IMR-90 (cell line): ENCODE measurements at regions not wholly inside any gene's neighbourhood (a gene's known extent, or its start where the extent isn't known, plus 50 kb on each side); places are given as distances from the start of the nearest gene placed in this dataset.

Experiments used
- ATAC-seq: fragments of 200-7000 bp; cut with Tn5 transposase; 2 replicates; pipeline ENCODE4 v1.9.1; 2020; ENCODE audit warnings: low read depth, mild to moderate bottlenecking, moderate library complexity
- BruUV-seq: library from RNA; stranded (reverse); fragments of 400-500 nt; replicated peaks from 2 replicates; lab custom pipeline; 2021; lab: Mats Ljungman, UMichigan
- CTCF ChIA-PET: fragments of 300-600 bp; formaldehyde crosslinking; extraction: SDS; loops from one replicate; lab custom pipeline; 2021; ENCODE audit warnings: antibody characterized with exemption; lab: Yijun Ruan, JAX
- POLR2A ChIA-PET: fragments of 300-600 bp; sonication (Branson Sonifier 250); formaldehyde crosslinking; loops from one replicate; lab custom pipeline; 2022; ENCODE audit warnings: antibody characterized with exemption; ENCODE audit not compliant: unreplicated experiment; lab: Charles Lee
- DNase-seq: peaks from one replicate; pipeline ENCODE4 v3.0.0; 2013
- H2AFZ ChIP-seq: replicated peaks from 2 replicates; pipeline ENCODE3; 2013; ENCODE audit warnings: low read length, mild to moderate bottlenecking; ENCODE audit not compliant: poor library complexity
- H2AK5ac ChIP-seq: 2 replicates; pipeline ENCODE4 v1.6.1; 2013; ENCODE audit warnings: low read depth, low read length, inconsistent platforms
- H2AK9ac ChIP-seq: replicated peaks from 2 replicates; pipeline ENCODE3; 2013; ENCODE audit warnings: mild to moderate bottlenecking, low read depth, low read length, moderate library complexity; ENCODE audit not compliant: poor library complexity
- H2BK120ac ChIP-seq: 2 replicates; pipeline ENCODE4 v1.6.1; 2013; ENCODE audit warnings: low read depth, low read length, inconsistent platforms
- H2BK15ac ChIP-seq: 3 replicates; pipeline ENCODE4 v1.6.1; 2013; ENCODE audit warnings: low read depth, low read length, inconsistent platforms
- H2BK20ac ChIP-seq: 2 replicates; pipeline ENCODE4 v1.6.1; 2013; ENCODE audit warnings: low read depth, mild to moderate bottlenecking, inconsistent platforms, low read length, moderate library complexity
- H2BK5ac ChIP-seq: 2 replicates; pipeline ENCODE4 v1.6.1; 2013; ENCODE audit warnings: mild to moderate bottlenecking, low read depth, low read length, inconsistent platforms; ENCODE audit not compliant: poor library complexity, severe bottlenecking
- H3K14ac ChIP-seq: replicated peaks from 2 replicates; pipeline ENCODE4 v1.6.1; 2013; ENCODE audit warnings: low read depth, low read length, inconsistent platforms
- H3K18ac ChIP-seq: 2 replicates; pipeline ENCODE4 v1.6.1; 2013; ENCODE audit warnings: low read depth, low read length, control low read depth
- H3K23ac ChIP-seq: 2 replicates; pipeline ENCODE4 v1.6.1; 2013; ENCODE audit warnings: low read depth, low read length, inconsistent platforms
- H3K27ac ChIP-seq: 2 replicates; pipeline ENCODE4 v1.5.1; 2013; ENCODE audit warnings: mild to moderate bottlenecking, control low read depth, low read length; ENCODE audit not compliant: insufficient read depth
- H3K27me3 ChIP-seq: 2 replicates; pipeline ENCODE4 v1.6.1; 2013; ENCODE audit warnings: low read length; ENCODE audit not compliant: control insufficient read depth, insufficient read depth
- H3K36me3 ChIP-seq: 2 replicates; pipeline ENCODE4 v1.6.1; 2013; ENCODE audit warnings: low read length, mixed read lengths; ENCODE audit not compliant: control insufficient read depth, insufficient read depth
- H3K4ac ChIP-seq: 2 replicates; pipeline ENCODE4 v1.6.1; 2013; ENCODE audit warnings: low read depth, low read length, inconsistent platforms
- H3K4me1 ChIP-seq: 2 replicates; pipeline ENCODE4 v1.6.1; 2013; ENCODE audit warnings: low read length, mixed read lengths; ENCODE audit not compliant: control insufficient read depth, insufficient read depth
- H3K4me2 ChIP-seq: 2 replicates; pipeline ENCODE4 v1.6.1; 2013; ENCODE audit warnings: low read depth, mild to moderate bottlenecking, control low read depth, low read length, moderate library complexity
- H3K4me3 ChIP-seq: 2 replicates; pipeline ENCODE4 v1.5.1; 2013; ENCODE audit warnings: low read depth, mild to moderate bottlenecking, control low read depth, low read length, moderate library complexity; ENCODE audit not compliant: insufficient read depth
- H3K56ac ChIP-seq: 2 replicates; pipeline ENCODE4 v1.6.1; 2013; ENCODE audit warnings: low read length, inconsistent platforms; ENCODE audit not compliant: insufficient read depth; ENCODE audit errors: extremely low read depth
- H3K79me1 ChIP-seq, 2 experiments: 2 replicates each; pipeline ENCODE4 v1.6.1; 2013; ENCODE audit warnings: low read length in 2 of 2, inconsistent platforms in 1 of 2, low read depth in 1 of 2
- H3K9ac ChIP-seq: 2 replicates; pipeline ENCODE4 v1.6.1; 2013; ENCODE audit warnings: low read depth, low read length, control low read depth
- H3K9me1 ChIP-seq: 2 replicates; pipeline ENCODE4 v1.6.1; 2013; ENCODE audit warnings: low read length, inconsistent platforms; ENCODE audit not compliant: insufficient read depth
- H3K9me3 ChIP-seq: 2 replicates; pipeline ENCODE4 v1.6.1; 2013; ENCODE audit warnings: low read length; ENCODE audit not compliant: control insufficient read depth, insufficient read depth
- H4K20me1 ChIP-seq: 2 replicates; pipeline ENCODE4 v1.6.1; 2013; ENCODE audit warnings: low read length, inconsistent platforms; ENCODE audit not compliant: insufficient read depth
- H4K5ac ChIP-seq: 2 replicates; pipeline ENCODE4 v1.6.1; 2013; ENCODE audit warnings: mild to moderate bottlenecking, low read depth, low read length, control low read depth
- H4K8ac ChIP-seq, 2 experiments: 2 replicates each; pipeline ENCODE4 v1.6.1; 2013; ENCODE audit warnings: low read depth in 2 of 2, low read length in 2 of 2, control low read depth in 1 of 2, inconsistent platforms in 1 of 2
- H4K91ac ChIP-seq: 2 replicates; pipeline ENCODE4 v1.6.1; 2013; ENCODE audit warnings: low read depth, low read length, inconsistent platforms; ENCODE audit not compliant: insufficient read depth
- CEBPB ChIP-seq: IDR thresholded peaks from 2 replicates; pipeline ENCODE4 v1.6.1; 2012; ENCODE audit warnings: low read depth, low read length, improper control_type of control experiment
- FOS ChIP-seq: fragments of 150-350 bp; IDR thresholded peaks from 2 replicates; pipeline ENCODE4 v1.6.1; 2016; ENCODE audit warnings: low read depth, low read length
- RFX5 ChIP-seq: IDR thresholded peaks from 2 replicates; pipeline ENCODE4 v1.8.0; 2012; ENCODE audit warnings: low read depth, mild to moderate bottlenecking, low read length, moderate library complexity
- WGBS, 2 experiments: methylation state at CpG; one replicate each; pipeline versions ENCODE4 v1.1.5 to v1.1.7; 2013; ENCODE audit warnings: missing lambda C conversion rate in 2 of 2; ENCODE audit not compliant: insufficient read length in 1 of 2; ENCODE audit errors: extremely low coverage in 2 of 2; 5-methylcytosine and 5-hydroxymethylcytosine counted together
- dilution Hi-C: fragments of 300-500 bp; cut with HindIII; formaldehyde crosslinking; loops from one replicate; pipeline ENCODE4 v1.14.3; 2018; ENCODE audit warnings: low sequenced_read_pairs; ENCODE audit not compliant: unreplicated experiment
- in situ Hi-C: fragments of 300-500 bp; cut with MboI; formaldehyde crosslinking; loops from 3 replicates; pipeline ENCODE4 v1.14.3; 2019; ENCODE audit warnings: low sequenced_read_pairs, inconsistent platforms, mixed read lengths
- intact Hi-C: fragments of 100-400 bp; cut with micrococcal nuclease; formaldehyde crosslinking; loops from 2 replicates; pipeline ENCODE4 v1.10.0; 2022

DNA sequence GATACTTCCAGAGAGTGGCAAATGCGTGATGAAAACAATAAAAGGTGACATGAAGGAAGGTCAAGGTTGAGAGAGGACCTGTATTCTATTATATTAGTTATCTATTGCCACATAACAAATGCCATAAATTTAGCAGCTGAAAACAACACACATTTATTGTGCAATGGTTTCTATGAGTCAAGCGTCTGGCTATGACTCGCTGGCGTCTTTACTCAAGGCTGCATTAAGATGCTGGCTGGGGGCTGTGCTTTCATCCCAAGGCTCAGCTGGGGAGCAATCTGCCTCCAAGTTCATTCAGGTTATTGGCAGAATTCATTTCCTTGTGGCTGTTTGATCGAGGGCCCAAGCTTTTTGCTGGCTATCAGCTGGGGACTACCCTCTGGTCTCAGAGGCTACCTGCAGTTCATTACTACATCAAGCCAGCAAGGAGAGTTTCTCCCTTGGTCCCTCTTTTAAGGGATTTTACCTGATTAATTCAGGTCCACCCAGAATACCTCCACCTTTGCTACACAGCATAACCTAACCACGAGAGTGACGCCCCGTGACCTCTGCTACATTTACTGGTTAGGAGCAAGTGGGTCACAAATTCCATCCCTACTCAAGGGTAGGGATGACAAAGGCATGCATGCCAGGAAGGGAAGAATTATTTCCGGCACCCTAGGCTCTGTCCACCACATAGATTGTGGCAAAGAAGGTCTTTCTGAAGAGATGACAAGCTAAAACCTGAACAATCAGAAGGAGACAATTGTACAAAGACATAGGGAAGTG lies 549.1 kb downstream of the MN1 start:
- Histone ChIP-seq H2BK20ac (no peak overlapping the region), H3K4me1 (no peaks in the 10 kb centered on the region), H2BK5ac (no peak overlapping the region), H4K91ac (no peak overlapping the region), H2AFZ (no peak overlapping the region), H4K8ac (no peak overlapping the region), H3K14ac (no peak overlapping the region), H3K9me3 (peaks cover 21% of the 10 kb centered on the region), H4K5ac (no peak overlapping the region), H3K79me1 (no peaks in the 10 kb centered on the region), H3K18ac (no peak overlapping the region), H3K27me3 (no peaks in the 10 kb centered on the region), H3K9ac (no peak overlapping the region), H3K23ac (no peak overlapping the region), H3K4ac (no peak overlapping the region), H4K20me1 (no peaks in the 10 kb centered on the region), H3K4me2 (no peak overlapping the region), H3K27ac (no peak overlapping the region), H2AK9ac (no peak overlapping the region), H3K56ac (no peak overlapping the region), H3K36me3 (no peaks in the 10 kb centered on the region), H3K4me3 (no peak overlapping the region), H2BK120ac (no peak overlapping the region), H2BK15ac (no peak overlapping the region), H2AK5ac (no peak overlapping the region), H3K9me1 (no peaks in the 10 kb centered on the region)
- dilution Hi-C loops (no loop called here), intact Hi-C loops (no loop called here), in situ Hi-C loops (no loop called here)
- BruUV-seq = no TSS peak
- CTCF ChIA-PET = no interaction called here
- 64% methylated on average over 2 of the region's 9 CpGs; no CpG with 5 or more reads in 1 of the 2 experiments for WGBS, 2 experiments
- ATAC-seq = 0 out of 2 replicates have a peak, but pooled peaks have one; percentile 42
- peak; percentile 77 for TF ChIP-seq FOS
- peak; percentile 99 for TF ChIP-seq CEBPB
- TF ChIP-seq RFX5 = no peak
- peak; percentile 78 for DNase-seq
- POLR2A ChIA-PET = no interaction called here
